Gastroesophageal sphincter (tissue), 4 donors: ENCODE measurements at regions not wholly inside any gene's neighbourhood (a gene's known extent, or its start where the extent isn't known, plus 50 kb on each side); places are given as distances from the start of the nearest gene placed in this dataset.
A peak's percentile ranks its signal among the peaks of the same experiment; 100 is the strongest.

ENCODE experiments used
- ATAC-seq: fragments of 150-250 bp; one replicate; pipeline ENCODE4 v1.9.1; 2016; ENCODE audit warnings: mild to moderate bottlenecking, moderate library complexity
- H3K27ac ChIP-seq, 4 donors: fragments of 200-600 bp; sonication (generic) in 3 of 4; 1 replicate in 3 of 4; 2 replicates in 1 of 4; pipeline ENCODE4 v1.5.1; 2016 to 2019
- H3K27me3 ChIP-seq: fragments of 200-600 bp; sonication (generic); one replicate; pipeline ENCODE4 v1.5.1; 2019
- H3K36me3 ChIP-seq, 2 donors: fragments of 200-600 bp; sonication (generic); one replicate each; pipeline ENCODE4 v1.5.1; 2019; ENCODE audit warnings: control low read depth in 1 of 2
- H3K4me1 ChIP-seq, 3 donors: fragments of 200-600 bp; sonication (generic); 1 replicate in 2 of 3; 2 replicates in 1 of 3; pipeline ENCODE4 v1.5.1; 2016 to 2019; ENCODE audit warnings: control low read depth in 2 of 3
- H3K4me3 ChIP-seq, 2 donors: fragments of 200-600 bp; sonication (generic); one replicate each; pipeline ENCODE4 v1.5.1; 2019; ENCODE audit warnings: mild to moderate bottlenecking in 1 of 2, moderate library complexity in 1 of 2
- H3K9me3 ChIP-seq, 3 donors: fragments of 200-600 bp; sonication (generic); one replicate each; pipeline ENCODE4 v1.5.1; 2017 to 2019; ENCODE audit warnings: control low read depth in 2 of 3
- EP300 ChIP-seq: sonication (generic); formaldehyde crosslinking; IDR thresholded peaks from one replicate; pipeline ENCODE4 v1.6.1; 2017; ENCODE audit warnings: antibody characterized with exemption, mild to moderate bottlenecking
- POLR2A ChIP-seq, 2 donors: fragments of 450-650 bp; IDR thresholded peaks; one replicate each; pipeline ENCODE4 v1.6.1; 2017; ENCODE audit warnings: antibody characterized with exemption in 2 of 2, mild to moderate bottlenecking in 2 of 2, moderate library complexity in 1 of 2
- POLR2AphosphoS5 ChIP-seq: sonication (generic); formaldehyde crosslinking; IDR thresholded peaks from one replicate; pipeline ENCODE4 v1.6.1; 2017; ENCODE audit warnings: antibody characterized with exemption
- WGBS, 2 donors: methylation state at CpG; one replicate each; pipeline ENCODE4 v1.1.5; 2018; ENCODE audit warnings: low coverage in 1 of 2; 5-methylcytosine and 5-hydroxymethylcytosine counted together
- TF ChIP-seq, protein P1 (sequence below), 4 experiments: fragments of 200-600 bp in 2 of 4; fragments of 450-650 bp in 2 of 4; sonication (generic) in 1 of 4; IDR thresholded peaks; one replicate each; pipeline ENCODE4 v1.5.1; 2017 to 2019; ENCODE audit warnings: antibody characterized with exemption in 4 of 4, mild to moderate bottlenecking in 2 of 4, moderate library complexity in 2 of 4

DNA sequence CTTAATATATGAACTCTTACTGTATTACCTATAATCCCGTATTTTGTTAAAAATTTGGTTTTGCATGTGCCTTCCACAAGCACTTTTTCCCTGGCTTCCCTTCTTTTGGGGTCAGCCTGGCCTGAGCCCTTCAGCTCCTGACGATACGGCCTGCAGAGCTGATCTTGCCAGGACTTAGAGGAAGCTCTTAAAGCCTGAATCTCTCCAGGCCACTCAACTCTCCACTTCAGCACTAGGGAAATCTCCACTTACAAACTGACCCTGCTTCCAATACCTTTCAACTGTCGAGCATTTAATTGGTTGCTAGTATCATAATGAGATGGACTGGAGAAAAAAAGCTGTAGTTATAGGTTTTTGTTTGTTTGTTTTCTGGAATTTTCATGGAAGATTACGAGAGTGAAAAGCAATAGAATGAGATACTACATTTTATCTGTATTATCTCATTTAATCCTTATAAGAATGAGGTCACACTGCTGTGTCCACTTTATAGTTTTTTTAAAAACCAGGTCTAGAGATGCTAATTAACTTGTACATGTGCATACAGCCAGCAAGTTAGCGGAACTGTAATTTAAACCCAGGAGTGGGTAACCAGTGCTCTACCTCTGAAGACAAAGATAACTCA, 54.8 kb downstream of the ZBTB38 start:
- no peaks in the 10 kb centered on the region for H3K9me3 ChIP-seq
- H3K27me3 ChIP-seq: no peaks in the 10 kb centered on the region
- peaks cover 18 to 98% (median 33%) of the 10 kb centered on the region in 3 donors for H3K4me1 ChIP-seq
- peak overlapping the region in 2 of 4 donors; percentile 28 to 84 for H3K27ac ChIP-seq
- no peak for ATAC-seq
- TF ChIP-seq POLR2AphosphoS5: no peak
- no peak for TF ChIP-seq POLR2A (IDR thresholded peaks at IDR 0.05)
- no peak for TF ChIP-seq EP300
- TF ChIP-seq, protein P1, sequence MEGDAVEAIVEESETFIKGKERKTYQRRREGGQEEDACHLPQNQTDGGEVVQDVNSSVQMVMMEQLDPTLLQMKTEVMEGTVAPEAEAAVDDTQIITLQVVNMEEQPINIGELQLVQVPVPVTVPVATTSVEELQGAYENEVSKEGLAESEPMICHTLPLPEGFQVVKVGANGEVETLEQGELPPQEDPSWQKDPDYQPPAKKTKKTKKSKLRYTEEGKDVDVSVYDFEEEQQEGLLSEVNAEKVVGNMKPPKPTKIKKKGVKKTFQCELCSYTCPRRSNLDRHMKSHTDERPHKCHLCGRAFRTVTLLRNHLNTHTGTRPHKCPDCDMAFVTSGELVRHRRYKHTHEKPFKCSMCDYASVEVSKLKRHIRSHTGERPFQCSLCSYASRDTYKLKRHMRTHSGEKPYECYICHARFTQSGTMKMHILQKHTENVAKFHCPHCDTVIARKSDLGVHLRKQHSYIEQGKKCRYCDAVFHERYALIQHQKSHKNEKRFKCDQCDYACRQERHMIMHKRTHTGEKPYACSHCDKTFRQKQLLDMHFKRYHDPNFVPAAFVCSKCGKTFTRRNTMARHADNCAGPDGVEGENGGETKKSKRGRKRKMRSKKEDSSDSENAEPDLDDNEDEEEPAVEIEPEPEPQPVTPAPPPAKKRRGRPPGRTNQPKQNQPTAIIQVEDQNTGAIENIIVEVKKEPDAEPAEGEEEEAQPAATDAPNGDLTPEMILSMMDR (IDR thresholded peaks at IDR 0.05): no peak
- H3K36me3 ChIP-seq: peaks cover 0 to 14% of the 10 kb centered on the region in 2 donors
- 52 to 67% methylated on average over 5 to 6 of the region's 6 CpGs for WGBS, 2 donors
- H3K4me3 ChIP-seq: no peak overlapping the region

DNA sequence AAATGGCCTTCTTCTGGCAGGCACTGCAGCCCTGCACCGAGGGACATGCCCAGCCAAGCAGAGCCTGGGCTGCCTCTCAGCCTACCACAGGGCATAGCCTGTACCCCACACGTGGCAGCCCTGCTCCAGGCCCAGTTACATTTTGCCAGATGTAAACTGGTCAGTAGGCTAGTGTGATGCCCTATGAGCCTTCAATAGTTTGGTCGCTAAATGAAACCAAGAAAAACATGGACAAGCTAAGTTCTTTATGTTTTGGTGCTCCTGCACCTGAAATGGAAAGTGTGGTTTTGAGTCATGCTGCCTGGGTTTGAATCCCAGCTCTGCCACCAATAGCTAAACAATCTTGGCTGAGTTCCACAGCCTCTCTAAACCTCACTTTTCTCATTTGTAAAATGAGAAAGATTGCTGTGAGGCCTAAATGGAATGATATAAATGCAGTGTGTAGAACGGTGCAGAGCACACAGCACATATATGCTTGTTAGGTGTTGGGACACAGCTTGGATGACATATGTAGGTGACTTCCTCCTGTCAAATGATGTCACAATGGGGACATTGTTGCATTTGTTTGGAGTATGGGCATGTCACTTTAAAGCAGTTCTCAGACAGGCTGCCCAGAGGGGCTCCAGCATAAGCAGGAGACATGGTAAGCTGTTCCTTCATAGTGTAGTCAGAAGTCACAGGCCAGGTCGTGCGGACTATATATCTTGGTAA, 57.4 kb downstream of the ZBTB38 start:
- no peak for ATAC-seq
- no peak for TF ChIP-seq POLR2A (IDR thresholded peaks at IDR 0.05)
- TF ChIP-seq POLR2AphosphoS5: no peak
- TF ChIP-seq, protein P1 (IDR thresholded peaks at IDR 0.05): no peak
- no peak for TF ChIP-seq EP300
- no peak overlapping the region for H3K4me3 ChIP-seq

DNA sequence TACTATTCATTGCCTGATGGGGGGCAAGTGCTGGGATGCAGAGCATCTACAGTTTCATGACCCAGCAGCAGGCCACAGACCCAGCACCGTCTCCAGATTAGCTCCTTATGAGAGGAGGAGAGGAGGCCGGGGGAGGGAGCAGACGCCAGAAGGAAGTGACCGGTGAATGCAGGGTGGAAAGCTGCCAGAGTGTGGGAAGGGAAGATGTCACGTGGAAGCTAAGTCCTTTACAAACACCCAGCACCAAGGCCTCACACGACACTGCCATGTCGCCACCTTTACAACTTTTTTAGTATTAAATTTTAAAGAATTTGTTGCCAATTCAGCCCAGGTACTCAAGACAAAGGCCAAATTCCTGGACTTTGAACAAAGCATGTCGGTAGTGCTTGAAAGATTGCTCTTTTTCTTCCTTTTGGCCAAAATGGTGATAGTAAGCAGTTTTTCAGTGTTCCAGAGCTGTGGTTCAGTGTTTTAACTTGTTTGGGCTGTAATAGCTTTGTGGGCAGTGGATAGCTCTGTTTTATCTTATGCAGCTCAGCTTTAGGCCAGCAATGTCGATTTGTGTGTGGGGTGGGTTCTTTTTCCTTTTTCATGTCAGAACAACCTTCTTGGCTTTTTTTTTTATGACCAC, 58.2 kb downstream of the ZBTB38 start:
- H3K36me3 ChIP-seq: peaks cover 0 to 14% of the 10 kb centered on the region in 2 donors
- WGBS, 2 donors: 6 to 15% methylated on average over 6 to 8 of the region's 9 CpGs
- H3K27ac ChIP-seq: peak overlapping the region; percentile 79 to 91 (median 86)
- no peaks in the 10 kb centered on the region for H3K27me3 ChIP-seq
- H3K4me1 ChIP-seq: peaks cover 25 to 98% (median 47%) of the 10 kb centered on the region in 3 donors
- H3K9me3 ChIP-seq: no peaks in the 10 kb centered on the region
- peak; percentile 81 for ATAC-seq
- TF ChIP-seq POLR2AphosphoS5 (peak; percentile 40), EP300 (no peak)
- H3K4me3 ChIP-seq: no peak overlapping the region

More for the DNA sequence above, 57.4 kb downstream of the ZBTB38 start:
- Histone ChIP-seq H3K4me1 (peaks cover 23 to 98% (median 44%) of the 10 kb centered on the region in 3 donors), H3K36me3 (peaks cover 0 to 14% of the 10 kb centered on the region in 2 donors), H3K27ac (peak overlapping the region; percentile 79 to 91 (median 86)), H3K27me3 (no peaks in the 10 kb centered on the region), H3K9me3 (no peaks in the 10 kb centered on the region)
- WGBS, 2 donors: 57 to 75% methylated on average over 2 of the region's 6 CpGs

DNA sequence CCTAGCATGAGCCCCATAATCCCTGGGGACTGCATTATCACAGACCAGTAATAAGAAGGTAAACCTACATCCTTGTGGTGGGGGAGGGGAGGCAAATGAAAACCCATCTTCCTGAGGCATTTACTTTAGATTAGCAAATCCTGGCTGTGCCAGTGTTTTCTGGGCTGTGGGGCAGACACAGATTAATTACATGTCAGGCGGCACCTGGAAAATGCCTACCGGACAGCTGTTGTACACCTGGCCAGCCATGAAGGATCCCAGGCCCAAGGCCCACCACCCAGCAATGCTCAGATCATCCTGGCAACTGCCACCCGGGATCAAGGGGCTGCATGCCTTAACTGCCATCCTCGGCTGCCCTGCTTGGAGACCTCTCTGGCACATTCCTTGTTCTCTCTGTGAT, 59.1 kb upstream of the RASA2 start:
- no peak overlapping the region for H3K4me3 ChIP-seq
- peak overlapping the region; percentile 43 to 91 (median 86) for H3K27ac ChIP-seq
- H3K27me3 ChIP-seq: no peaks in the 10 kb centered on the region
- H3K36me3 ChIP-seq: peaks cover 0 to 14% of the 10 kb centered on the region in 2 donors
- WGBS, 2 donors: 20 to 76% methylated on average over 1 to 3 of the region's 4 CpGs
- TF ChIP-seq, protein P1 (IDR thresholded peaks at IDR 0.05): no peak
- peak; percentile 21 for TF ChIP-seq POLR2AphosphoS5
- H3K9me3 ChIP-seq: no peaks in the 10 kb centered on the region
- no peak for ATAC-seq
- H3K4me1 ChIP-seq: peaks cover 25 to 99% (median 52%) of the 10 kb centered on the region in 3 donors

DNA sequence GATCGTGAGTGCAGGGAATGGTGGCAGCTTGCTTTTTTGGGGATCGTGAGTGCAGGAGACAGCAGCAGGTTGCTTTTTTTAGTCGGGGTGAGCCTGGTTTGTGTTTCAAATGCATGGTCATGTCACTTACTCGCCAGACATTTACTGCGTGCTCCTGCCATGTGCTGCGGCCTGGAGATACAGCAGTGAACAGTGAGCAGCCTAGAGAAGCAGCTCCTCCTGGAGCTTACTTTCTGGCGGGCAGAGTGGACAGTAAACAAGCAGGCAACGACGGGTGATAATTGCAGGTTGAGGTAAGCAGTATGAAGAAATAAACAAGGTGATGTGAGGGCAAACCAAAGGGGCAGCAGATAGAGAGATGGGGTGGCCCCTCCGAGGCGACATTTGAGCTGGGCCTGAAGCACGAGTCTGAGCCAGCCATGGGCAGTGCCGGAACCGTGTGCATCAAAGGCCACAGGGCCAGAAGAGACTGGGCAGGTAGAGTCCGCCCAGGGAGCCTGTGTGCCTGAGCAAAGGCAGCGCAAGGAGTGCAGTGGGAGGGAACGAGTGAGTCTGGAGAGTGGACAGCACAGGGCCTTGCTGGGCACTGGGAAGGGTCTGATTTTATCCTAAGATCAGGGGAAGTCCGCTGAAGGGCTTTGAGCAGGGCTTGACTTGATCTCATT, 57.3 kb upstream of the RASA2 start:
- H3K4me3 ChIP-seq: no peak overlapping the region
- H3K27me3 ChIP-seq: no peaks in the 10 kb centered on the region
- H3K4me1 ChIP-seq: peaks cover 24 to 100% (median 52%) of the 10 kb centered on the region in 3 donors
- peak overlapping the region; percentile 84 to 98 (median 90) for H3K27ac ChIP-seq
- no peak for ATAC-seq
- 44 to 60% methylated on average over 3 to 15 of the region's 18 CpGs for WGBS, 2 donors
- peaks cover 0 to 14% of the 10 kb centered on the region in 2 donors for H3K36me3 ChIP-seq
- no peaks in the 10 kb centered on the region for H3K9me3 ChIP-seq
- TF ChIP-seq POLR2A (IDR thresholded peaks at IDR 0.05) (no peak), POLR2AphosphoS5 (peak; percentile 36), EP300 (no peak)
- TF ChIP-seq, protein P1 (IDR thresholded peaks at IDR 0.05): peak in 1 of 4 experiments; percentile 20
